ENCODE measurements at regions not wholly inside any gene's neighbourhood (a gene's known extent, or its start where the extent isn't known, plus 50 kb on each side); places are given as distances from the start of the nearest gene placed in this dataset.

GRCh38 chr6:166041277-166041676 is 126.4 kb downstream of the TBXT start:
- no peak for TF ChIP-seq CTCF (IDR thresholded peaks at IDR 0.05)
- no peak for TF ChIP-seq POLR2A (IDR thresholded peaks at IDR 0.05)
- no peak for TF ChIP-seq EP300 (IDR thresholded peaks at IDR 0.05)
- no peak for TF ChIP-seq POLR2AphosphoS5 (IDR thresholded peaks at IDR 0.05)
